Stimulated activated CD8-positive, alpha-beta memory T cell treated with anti-CD3 and anti-CD28 coated beads, Interleukin-15, amount 100 ng/mL, for 48 hours (primary cell): ENCODE measurements at regions not wholly inside any gene's neighbourhood (a gene's known extent, or its start where the extent isn't known, plus 50 kb on each side); places are given as distances from the start of the nearest gene placed in this dataset.
"Not testable (repeated sequence)": the region's sequence is repeated elsewhere in the genome, so short reads cannot be mapped to it uniquely, and the experiment has no call there.

ENCODE experiments used
- DNase-seq, 2 donors: peaks; one replicate each; pipeline ENCODE4 v3.0.0-alpha.2; 2020; ENCODE audit warnings: low read depth in 2 of 2

- no peak for DNase-seq
Measured at GRCh38 chrX:121433289-121433688, 385.9 kb downstream of the GLUD2 start.

DNA sequence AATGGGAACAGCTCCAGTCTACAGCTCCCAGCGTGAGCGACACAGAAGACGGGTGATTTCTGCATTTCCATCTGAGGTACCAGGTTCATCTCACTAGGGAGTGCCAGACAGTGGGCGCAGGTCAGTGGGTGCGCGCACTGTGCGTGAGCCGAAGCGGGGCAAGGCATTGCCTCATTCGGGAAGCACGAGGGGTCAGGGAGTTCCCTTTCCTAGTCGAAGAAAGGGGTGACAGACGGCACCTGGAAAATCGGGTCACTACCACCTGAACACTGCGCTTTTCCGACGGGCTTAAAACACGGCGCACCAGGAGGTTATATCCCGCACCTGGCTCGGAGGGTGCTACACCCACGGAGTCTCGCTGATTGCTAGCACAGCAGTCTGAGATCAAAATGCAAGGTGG, 390.3 kb downstream of the GLUD2 start:
- DNase-seq: not testable (repeated sequence)

GRCh38 chrX:121455890-121456289, 408.5 kb downstream of the GLUD2 start:
- DNase-seq: no peak

GRCh38 chrX:121456315-121456714, 408.9 kb downstream of the GLUD2 start:
- no peak for DNase-seq

DNA sequence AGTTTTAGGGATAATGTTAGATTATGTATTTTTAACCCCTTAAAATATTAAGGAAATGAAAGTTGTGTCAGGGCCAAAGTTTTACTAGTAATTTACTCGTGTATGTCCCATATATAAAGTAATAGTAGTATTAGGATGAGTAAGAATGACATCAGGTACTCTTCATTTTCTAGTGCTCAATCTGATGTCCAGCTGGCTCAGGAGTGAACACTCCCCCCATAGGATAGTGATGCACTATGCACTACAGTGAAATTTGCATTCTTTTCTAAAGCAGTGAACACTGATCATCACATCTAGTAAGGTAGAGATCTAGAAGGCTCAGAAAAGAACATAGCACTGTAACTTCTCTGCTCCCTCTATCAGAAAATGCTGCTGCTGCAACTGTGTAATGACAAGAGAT, 409.7 kb downstream of the GLUD2 start:
- no peak for DNase-seq

GRCh38 chrX:121479406-121479805, 432.0 kb downstream of the GLUD2 start:
- DNase-seq: no peak

DNA sequence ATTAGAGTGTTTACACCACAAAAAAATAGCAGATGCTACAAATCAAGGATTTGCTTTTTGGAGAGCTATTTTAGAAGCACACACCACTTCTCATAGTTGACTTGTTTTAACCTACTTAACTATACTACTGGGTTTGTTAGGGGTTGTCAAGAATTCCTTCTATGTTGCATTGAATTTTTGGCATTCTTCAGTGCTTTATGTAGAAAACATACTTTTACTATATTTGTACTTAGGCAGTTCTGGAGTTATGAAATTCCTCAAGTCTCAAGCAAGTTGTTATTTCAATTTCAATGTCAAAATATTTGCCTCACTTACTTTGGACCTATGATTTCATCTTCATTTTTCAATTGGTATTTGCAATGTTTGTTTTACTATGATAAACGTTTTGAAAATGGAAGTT, 449.6 kb downstream of the GLUD2 start:
- no peak for DNase-seq

GRCh38 chrX:121504153-121504552, 456.7 kb downstream of the GLUD2 start:
- no peak for DNase-seq

- DNase-seq: no peak
Measured at GRCh38 chrX:121546317-121546716, 498.9 kb downstream of the GLUD2 start.

- DNase-seq: no peak
Measured at GRCh38 chrX:121558886-121559285, 511.5 kb downstream of the GLUD2 start.

DNA sequence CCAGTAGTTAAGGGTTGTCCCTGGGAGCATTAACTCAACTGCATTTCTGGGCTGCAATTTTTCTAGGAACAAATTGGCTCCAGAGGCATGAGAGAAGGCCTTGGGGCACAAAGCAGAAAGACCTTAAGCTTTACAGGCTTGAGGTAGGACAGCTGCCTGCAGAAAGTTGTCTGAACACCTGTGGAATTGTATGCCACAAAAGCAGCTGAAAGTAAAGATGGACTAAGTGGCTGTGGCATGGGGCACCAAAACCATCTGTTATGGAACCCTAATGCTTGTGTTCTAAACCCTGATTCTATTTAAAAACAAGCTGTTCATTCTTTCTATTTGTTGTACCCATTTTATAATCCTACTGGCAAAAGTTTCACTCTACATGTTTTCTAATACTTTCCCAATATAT, 515.2 kb downstream of the GLUD2 start:
- DNase-seq: no peak

DNA sequence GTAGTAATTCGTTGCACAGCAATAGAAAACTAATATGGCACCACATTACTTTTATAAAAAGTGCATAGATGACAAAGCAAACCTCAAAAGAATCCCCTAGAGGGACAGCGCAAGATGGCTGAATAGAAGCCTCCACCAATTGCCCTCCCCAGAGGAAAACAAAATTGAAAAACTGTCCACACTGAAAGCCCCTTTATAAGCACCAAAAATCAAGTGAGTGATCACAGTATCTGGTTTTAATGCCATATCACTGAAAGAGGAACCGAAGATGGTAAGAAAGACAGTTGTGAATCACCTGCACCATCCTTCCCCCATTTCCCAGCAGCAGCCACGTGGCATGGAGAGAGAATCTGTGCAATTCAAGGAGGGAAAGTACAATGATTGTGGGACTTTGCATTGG, 522.2 kb downstream of the GLUD2 start:
- DNase-seq: no peak

GRCh38 chrX:121570072-121570841, 522.8 kb downstream of the GLUD2 start:
- no peak for DNase-seq

GRCh38 chrX:121571333-121571732, 523.9 kb downstream of the GLUD2 start:
- DNase-seq: no peak

DNA sequence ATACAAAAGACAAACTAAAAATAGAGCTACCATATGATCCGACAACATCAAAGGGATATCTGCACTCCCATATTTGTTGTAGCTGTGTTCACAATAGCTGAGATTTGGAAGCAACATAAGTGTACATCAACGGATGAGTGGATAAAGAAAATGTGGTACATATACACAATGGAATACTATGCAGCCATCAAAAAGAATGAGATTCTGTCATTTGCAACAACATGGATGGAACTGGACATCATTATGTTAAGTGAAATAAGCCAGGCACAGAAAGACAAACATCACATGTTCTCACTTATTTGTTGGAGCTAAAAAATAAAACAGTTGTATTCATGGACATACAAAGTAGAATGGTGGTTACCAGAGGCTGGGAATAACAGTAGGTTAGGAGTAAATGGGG, 527.0 kb downstream of the GLUD2 start:
- not testable (repeated sequence) for DNase-seq

- DNase-seq: no peak
Measured at GRCh38 chrX:121579016-121579760, 531.8 kb downstream of the GLUD2 start.

DNA sequence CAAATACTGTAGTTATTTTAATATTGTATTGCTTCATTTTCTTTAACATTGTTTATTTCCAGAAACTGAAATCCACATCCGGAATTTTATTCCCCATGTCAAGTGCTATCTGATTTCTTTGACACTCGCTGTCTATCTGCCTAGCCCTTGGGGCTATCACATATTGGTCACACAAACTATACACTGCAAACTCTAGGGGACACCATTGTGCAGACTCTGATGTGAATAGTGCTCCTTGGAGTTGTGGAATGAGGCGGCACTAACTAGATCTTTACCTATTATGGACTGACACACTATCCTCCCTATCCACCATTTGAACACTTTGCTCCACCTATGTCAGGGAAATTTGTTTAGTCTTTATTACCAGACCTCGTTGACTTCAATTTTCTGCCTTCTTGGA, 534.5 kb downstream of the GLUD2 start:
- no peak for DNase-seq

DNA sequence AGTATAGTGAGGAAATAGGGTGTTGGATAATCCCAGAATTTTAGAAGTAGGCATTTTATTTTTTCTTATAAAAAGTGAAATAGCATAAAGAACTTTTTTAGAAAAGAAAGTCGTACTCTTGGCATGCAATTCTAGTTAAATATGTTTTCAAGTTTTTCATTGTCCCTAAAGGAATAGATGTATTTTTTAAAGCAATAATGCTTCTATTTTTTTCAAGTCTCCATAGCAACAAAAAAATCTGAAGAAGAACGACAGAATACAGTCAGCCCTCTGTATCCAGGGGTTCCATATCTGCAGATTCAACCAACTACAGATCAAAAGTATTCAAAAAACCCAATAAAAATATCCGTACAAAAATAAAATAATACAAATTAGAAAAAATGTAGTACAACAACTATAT, 538.2 kb downstream of the GLUD2 start:
- no peak for DNase-seq

GRCh38 chrX:121592884-121593283, 545.5 kb downstream of the GLUD2 start:
- DNase-seq: no peak

DNA sequence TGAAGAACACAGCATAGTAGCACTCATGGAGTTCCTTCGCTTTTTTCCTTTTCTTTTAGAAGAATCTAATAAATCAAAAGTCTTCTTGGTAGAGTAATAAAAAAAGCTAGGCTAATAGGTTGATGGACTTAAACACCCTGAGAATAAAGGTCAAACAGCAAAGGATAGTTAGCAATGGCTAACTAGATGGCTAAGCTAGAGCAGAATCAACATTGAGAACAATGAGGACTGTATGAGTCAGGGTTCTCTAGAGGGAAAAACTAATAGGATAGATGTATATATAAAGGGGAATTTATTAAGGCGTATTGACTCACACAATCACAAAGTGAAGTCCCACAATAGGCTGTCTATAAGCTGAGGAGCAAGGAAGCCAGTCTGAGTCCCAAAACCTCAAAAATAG, 550.9 kb downstream of the GLUD2 start:
- DNase-seq: no peak

GRCh38 chrX:121635141-121635540, 587.7 kb downstream of the GLUD2 start:
- DNase-seq: no peak

GRCh38 chrX:121639781-121640180, 592.4 kb downstream of the GLUD2 start:
- DNase-seq: no peak

- DNase-seq: no peak
Measured at GRCh38 chrX:121641560-121641959, 594.1 kb downstream of the GLUD2 start.
